ENCODE measurements at regions not wholly inside any gene's neighbourhood (a gene's known extent, or its start where the extent isn't known, plus 50 kb on each side); places are given as distances from the start of the nearest gene placed in this dataset.

DNA sequence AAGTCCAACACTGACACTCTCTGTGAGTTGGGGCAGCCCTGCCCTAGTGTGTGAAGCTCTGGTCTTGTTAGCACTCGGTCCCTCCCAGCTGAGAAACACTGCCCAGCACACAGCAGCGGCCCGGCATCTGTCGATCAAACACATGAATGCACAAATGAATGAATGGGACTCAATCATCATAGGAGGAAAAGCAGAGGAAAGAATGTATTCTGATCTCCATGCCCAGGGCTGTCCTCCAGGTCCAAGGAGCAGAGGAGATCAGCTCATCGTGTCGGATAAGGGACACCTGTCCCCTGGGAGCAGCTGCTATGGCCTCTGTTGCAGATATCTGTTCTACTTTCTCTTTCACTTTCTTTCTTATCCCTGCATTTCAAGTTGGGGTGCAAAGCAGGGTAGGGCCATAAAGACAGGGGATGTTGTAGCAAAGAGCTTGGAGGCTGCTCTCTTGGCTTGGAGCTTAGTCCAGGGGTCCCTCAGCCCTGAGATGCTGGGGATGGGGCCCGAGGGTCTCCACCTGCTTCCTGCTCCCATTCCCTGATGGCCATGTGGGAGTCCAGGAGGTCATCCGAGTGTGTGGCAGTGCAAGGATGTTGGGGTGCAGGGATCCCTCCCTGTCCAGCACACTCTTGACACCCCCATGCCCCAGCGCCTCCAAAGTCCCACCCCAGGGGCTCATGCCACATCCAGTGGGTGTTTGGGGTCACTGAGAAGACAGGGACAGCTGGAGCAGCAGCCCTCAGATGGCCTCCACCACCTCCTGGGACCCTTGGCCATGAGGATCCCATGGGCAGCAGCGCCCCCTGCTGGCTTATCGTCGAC lies 88.2 kb downstream of the IRF8 start:
- peak; percentile 43 for DNase-seq
- Mint-ChIP-seq H3K4me1 (peaks cover 77% of the 10 kb centered on the region), H3K9me3 (peaks cover 5% of the 10 kb centered on the region), H3K36me3 (peaks cover 6% of the 10 kb centered on the region), H3K27ac (peak overlapping the region; percentile 87), H3K27me3 (no peaks in the 10 kb centered on the region), H3K4me3 (no peak overlapping the region)

DNA sequence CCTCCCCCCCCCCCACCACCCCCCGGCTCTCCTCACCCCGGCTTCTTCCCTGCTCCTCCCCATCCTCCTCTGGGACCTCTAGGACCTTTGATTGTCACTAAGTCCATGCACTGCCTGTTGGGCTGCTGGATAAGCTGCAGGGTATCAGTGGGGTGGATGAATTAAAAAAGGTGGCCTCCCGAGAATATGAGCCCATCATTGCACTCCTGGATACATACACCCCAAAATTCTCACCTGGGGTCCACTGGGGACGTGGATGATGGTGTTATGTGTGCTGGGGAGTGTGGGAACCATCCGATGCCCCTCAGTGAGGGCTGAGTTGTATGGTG lies 88.8 kb downstream of the IRF8 start:
- Mint-ChIP-seq H3K4me1 (peaks cover 82% of the 10 kb centered on the region), H3K27ac (peak overlapping the region; percentile 98), H3K9me3 (peaks cover 5% of the 10 kb centered on the region), H3K27me3 (no peaks in the 10 kb centered on the region), H3K4me3 (no peak overlapping the region), H3K36me3 (peaks cover 6% of the 10 kb centered on the region)
- no peak for DNase-seq

DNA sequence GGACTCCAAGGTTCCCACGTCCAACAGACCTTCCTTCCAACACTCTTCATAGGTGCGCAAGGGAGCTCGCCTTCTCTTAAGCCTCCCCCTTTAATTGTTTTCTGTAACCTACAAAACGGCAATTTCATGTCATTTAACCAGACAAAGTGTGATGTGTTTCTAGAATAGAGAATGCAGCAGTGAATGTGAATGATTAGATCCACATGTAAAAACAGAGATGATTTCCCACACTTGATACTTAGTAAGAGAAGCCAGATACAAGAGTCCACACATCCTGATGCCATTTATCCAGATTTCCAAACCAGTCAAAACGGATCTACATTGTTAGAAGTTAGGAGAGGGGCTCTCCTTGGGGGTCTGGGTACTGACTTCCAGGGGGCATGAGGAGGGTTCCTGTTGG lies 89.3 kb downstream of the IRF8 start:
- Mint-ChIP-seq H3K4me3 (peak overlapping the region; percentile 9), H3K4me1 (peaks cover 85% of the 10 kb centered on the region), H3K27ac (peak overlapping the region; percentile 98), H3K27me3 (no peaks in the 10 kb centered on the region), H3K9me3 (peaks cover 5% of the 10 kb centered on the region), H3K36me3 (peaks cover 6% of the 10 kb centered on the region)
- DNase-seq, result no peak

DNA sequence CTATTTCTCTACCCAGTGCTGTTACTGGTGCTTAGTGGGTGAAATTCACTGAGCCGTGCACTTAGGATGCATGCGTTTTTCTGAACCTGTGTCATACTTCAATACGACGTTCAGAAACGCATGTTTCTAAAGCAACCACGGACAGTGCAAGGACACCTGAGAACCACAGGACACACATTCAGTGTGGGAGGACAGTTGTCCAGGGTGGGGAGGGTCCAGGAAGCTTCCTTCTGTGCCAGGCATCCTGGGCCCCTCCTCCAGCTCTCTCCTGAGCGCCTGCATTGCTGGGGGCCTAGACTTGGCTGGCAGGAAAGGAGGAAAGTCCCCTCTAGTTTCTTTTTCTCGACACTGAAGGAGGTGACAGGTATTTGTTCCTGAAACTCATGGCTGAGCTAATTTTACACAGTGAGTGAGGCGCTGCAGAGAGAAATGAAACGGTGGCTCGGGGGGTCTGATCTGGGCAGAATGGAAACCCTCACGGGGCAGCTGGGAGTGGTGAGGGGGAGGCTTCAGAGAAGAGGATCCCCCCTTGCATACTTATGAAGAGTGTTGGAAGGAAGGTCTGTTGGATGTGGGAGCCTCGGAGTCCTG lies 89.9 kb downstream of the IRF8 start:
- H3K4me1 Mint-ChIP-seq, result peaks cover 85% of the 10 kb centered on the region
- H3K9me3 Mint-ChIP-seq, result peaks cover 5% of the 10 kb centered on the region

GRCh38 chr16:85989376-85989775 lies 90.4 kb downstream of the IRF8 start:
- H3K4me3 Mint-ChIP-seq, result peak overlapping the region; percentile 65

More for the DNA sequence above, 89.9 kb downstream of the IRF8 start:
- Mint-ChIP-seq H3K4me3 (peak overlapping the region; percentile 65), H3K27me3 (no peaks in the 10 kb centered on the region), H3K27ac (peak overlapping the region; percentile 98), H3K36me3 (peaks cover 6% of the 10 kb centered on the region)
- peak; percentile 67 for DNase-seq

GRCh38 chr16:85989863-85990643 lies 91.1 kb downstream of the IRF8 start:
- peak overlapping the region; percentile 8 for H3K4me3 Mint-ChIP-seq
- no peak for DNase-seq
- H3K9me3 Mint-ChIP-seq, result peaks cover 5% of the 10 kb centered on the region
- H3K4me1 Mint-ChIP-seq, result peaks cover 81% of the 10 kb centered on the region
- peak overlapping the region; percentile 98 for H3K27ac Mint-ChIP-seq
- no peaks in the 10 kb centered on the region for H3K27me3 Mint-ChIP-seq
- peaks cover 6% of the 10 kb centered on the region for H3K36me3 Mint-ChIP-seq

More at GRCh38 chr16:85989376-85989775, 90.4 kb downstream of the IRF8 start:
- Mint-ChIP-seq H3K9me3 (peaks cover 5% of the 10 kb centered on the region), H3K4me1 (peaks cover 81% of the 10 kb centered on the region), H3K36me3 (peaks cover 6% of the 10 kb centered on the region), H3K27ac (peak overlapping the region; percentile 98), H3K27me3 (no peaks in the 10 kb centered on the region)
- no peak for DNase-seq

DNA sequence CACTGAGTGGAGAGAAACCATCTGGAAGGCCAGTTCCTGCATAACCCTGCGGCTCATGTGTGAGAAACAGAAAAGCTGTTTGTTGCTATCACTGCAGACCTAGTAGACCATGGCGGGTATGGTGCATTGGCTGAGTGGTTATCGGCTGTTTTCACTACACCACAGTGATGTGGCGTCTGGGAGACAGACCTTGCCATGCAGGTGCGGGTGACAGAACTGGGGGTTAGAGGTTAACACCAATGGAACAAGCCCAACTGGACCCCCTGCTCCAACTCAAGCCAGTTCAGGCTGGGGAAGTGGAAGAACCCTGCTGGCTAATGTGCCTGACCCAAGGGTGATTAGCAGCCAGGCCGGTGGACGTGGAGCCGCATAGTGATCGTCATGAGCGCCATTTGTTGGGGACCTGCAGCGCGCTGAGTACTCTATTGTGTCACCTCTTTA lies 91.9 kb downstream of the IRF8 start:
- Mint-ChIP-seq H3K4me1 (peaks cover 81% of the 10 kb centered on the region), H3K9me3 (peaks cover 5% of the 10 kb centered on the region), H3K27me3 (no peaks in the 10 kb centered on the region), H3K36me3 (peaks cover 6% of the 10 kb centered on the region), H3K27ac (peak overlapping the region; percentile 98), H3K4me3 (no peak overlapping the region)
- no peak for DNase-seq

DNA sequence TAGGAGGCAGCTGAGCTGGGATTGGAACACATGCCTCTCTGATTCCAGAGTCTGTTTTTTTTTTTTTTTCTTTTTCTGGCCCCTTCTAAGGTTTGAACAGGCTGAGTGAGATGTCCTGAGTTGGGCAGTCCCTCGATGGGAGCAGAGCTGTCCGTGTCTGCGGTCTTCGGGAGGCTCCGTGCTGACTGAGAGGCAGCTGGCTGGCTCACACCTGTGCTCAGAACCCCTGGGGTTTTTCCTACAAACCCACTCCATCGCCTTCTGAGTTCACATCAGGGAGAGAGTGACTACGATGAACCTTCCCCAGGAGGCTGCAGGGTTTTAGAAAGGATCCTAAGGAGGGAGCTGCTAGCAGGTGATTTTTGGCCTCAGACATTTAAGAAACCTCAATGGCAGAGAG lies 92.5 kb downstream of the IRF8 start:
- Mint-ChIP-seq H3K27ac (peak overlapping the region; percentile 43), H3K36me3 (peaks cover 6% of the 10 kb centered on the region), H3K27me3 (no peaks in the 10 kb centered on the region), H3K9me3 (peaks cover 5% of the 10 kb centered on the region), H3K4me1 (peaks cover 81% of the 10 kb centered on the region), H3K4me3 (no peak overlapping the region)
- no peak for DNase-seq

DNA sequence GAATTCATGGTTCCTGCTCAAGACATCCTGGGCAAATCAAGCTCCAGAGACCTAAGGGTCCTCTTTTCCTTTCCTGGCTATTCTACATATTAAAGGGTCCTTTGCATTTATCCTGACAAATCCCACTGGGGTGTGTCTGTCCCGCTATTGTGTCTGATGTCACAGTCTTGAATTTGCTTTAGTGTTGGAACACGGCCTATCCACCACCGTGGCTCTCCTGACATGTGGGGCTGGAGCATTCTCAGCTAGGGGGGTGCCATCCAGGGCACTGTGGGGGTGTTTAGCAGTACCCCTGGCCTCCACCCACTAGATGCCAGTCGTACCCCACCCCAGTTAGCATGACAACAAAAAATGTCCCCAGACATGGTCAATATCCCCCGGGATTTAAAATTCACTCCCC lies 92.9 kb downstream of the IRF8 start:
- H3K36me3 Mint-ChIP-seq, result peaks cover 6% of the 10 kb centered on the region
- H3K4me1 Mint-ChIP-seq, result peaks cover 80% of the 10 kb centered on the region
- peak overlapping the region; percentile 27 for H3K27ac Mint-ChIP-seq
- peaks cover 5% of the 10 kb centered on the region for H3K9me3 Mint-ChIP-seq
- H3K27me3 Mint-ChIP-seq, result no peaks in the 10 kb centered on the region
- no peak overlapping the region for H3K4me3 Mint-ChIP-seq
- no peak for DNase-seq

DNA sequence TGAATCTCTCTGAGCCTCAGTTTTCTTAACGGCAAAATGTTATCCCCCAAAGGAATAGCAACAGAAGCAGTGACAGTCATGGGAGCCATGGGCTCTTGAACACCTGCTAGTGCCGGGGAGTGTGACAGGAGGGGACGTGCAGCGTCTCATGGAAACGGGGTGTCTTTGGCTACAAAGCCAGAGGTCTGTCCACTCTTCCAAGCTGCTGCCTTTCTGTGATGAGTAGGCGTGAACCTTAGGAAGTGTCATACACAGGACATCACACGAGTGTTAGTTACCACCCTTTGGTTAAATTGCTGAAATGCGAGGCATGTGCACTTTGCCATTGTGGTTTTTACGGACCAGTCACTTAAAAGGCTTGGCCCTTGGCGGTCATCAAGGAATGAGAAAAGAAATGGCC lies 93.4 kb downstream of the IRF8 start:
- Mint-ChIP-seq H3K27me3 (no peaks in the 10 kb centered on the region), H3K36me3 (peaks cover 6% of the 10 kb centered on the region), H3K27ac (no peak overlapping the region), H3K4me1 (peaks cover 77% of the 10 kb centered on the region), H3K9me3 (peaks cover 5% of the 10 kb centered on the region), H3K4me3 (no peak overlapping the region)
- DNase-seq, result no peak

GRCh38 chr16:85992779-85993178 lies 93.8 kb downstream of the IRF8 start:
- Mint-ChIP-seq H3K4me1 (peaks cover 75% of the 10 kb centered on the region), H3K9me3 (peaks cover 5% of the 10 kb centered on the region), H3K36me3 (peaks cover 6% of the 10 kb centered on the region), H3K4me3 (no peak overlapping the region), H3K27me3 (no peaks in the 10 kb centered on the region), H3K27ac (peak overlapping the region; percentile 1)
- DNase-seq, result no peak

DNA sequence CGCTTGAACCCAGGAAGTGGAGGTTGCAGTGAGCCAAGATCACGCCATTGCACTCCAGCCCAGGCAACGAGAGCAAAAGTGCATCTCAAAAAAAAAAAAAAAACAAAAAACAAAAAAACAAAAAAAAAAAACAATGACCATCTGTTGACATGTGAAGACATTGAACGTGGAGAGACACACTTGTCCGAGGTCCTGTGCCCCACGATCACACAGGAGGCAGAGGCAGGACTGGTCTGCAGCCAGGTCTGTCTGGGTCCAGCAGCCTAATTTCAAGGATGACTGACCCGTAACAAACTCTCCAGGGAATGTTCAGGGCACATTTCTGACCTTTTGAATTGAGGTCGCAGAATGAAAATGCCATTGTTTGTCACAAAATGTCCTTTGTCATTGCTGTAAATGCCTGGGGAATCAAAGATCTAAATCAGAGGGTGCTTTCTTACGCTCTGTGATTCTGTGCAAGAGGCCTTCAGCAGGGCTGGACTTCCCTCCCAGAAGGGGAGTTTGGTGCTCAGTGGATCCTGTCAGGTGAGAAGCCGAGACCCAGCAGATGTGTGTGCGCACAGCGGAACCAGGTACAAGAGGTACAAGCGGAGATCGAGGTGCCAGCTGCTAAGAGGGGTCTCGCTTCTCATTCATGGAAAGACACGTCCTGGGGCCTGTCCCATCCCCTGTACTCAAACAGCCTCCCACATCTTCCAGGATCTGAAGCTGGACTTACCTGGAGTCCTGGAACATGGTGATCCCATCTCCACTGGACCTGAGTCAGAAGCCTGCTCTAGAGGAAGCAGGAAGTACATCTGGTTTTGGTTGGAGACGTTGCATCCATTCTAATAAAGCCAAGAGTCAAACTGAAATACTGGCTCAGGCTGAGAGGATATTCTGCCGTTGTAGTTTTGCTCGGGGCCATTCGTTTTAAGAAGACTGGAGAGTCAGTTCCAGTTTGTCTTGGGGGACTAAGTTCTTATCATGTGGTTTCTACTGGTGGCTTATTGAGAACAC lies 95.8 kb downstream of the IRF8 start:
- Mint-ChIP-seq H3K4me1 (peaks cover 69% of the 10 kb centered on the region), H3K27ac (peak overlapping the region; percentile 78), H3K9me3 (peaks cover 7% of the 10 kb centered on the region), H3K27me3 (no peaks in the 10 kb centered on the region), H3K4me3 (no peak overlapping the region), H3K36me3 (peaks cover 6% of the 10 kb centered on the region)
- no peak for DNase-seq

GRCh38 chr16:85995541-85996423 lies 96.8 kb downstream of the IRF8 start:
- H3K27me3 Mint-ChIP-seq, result no peaks in the 10 kb centered on the region

More at GRCh38 chr16:85995541-85996423, 96.8 kb downstream of the IRF8 start:
- no peak overlapping the region for H3K4me3 Mint-ChIP-seq
- H3K36me3 Mint-ChIP-seq, result no peaks in the 10 kb centered on the region
- peak overlapping the region; percentile 78 for H3K27ac Mint-ChIP-seq
- peak; percentile 49 for DNase-seq
- peaks cover 2% of the 10 kb centered on the region for H3K9me3 Mint-ChIP-seq
- H3K4me1 Mint-ChIP-seq, result peaks cover 59% of the 10 kb centered on the region
